Peyer's patch (tissue), 4 donors: ENCODE measurements at regions not wholly inside any gene's neighbourhood (a gene's known extent, or its start where the extent isn't known, plus 50 kb on each side); places are given as distances from the start of the nearest gene placed in this dataset.

Source experiments
- CTCF ChIP-seq, 6 experiments: fragments of 450-650 bp in 4 of 6; fragments of 200-600 bp in 2 of 6; sonication (generic) in 1 of 6; IDR thresholded peaks; one replicate each; pipeline ENCODE4 v1.5.1; 2017 to 2019; ENCODE audit warnings: antibody characterized with exemption in 6 of 6, mild to moderate bottlenecking in 3 of 6, moderate library complexity in 1 of 6
- POLR2A ChIP-seq, 2 donors: fragments of 450-650 bp; IDR thresholded peaks; one replicate each; pipeline ENCODE4 v1.5.1; 2017; ENCODE audit warnings: antibody characterized with exemption in 2 of 2, mild to moderate bottlenecking in 2 of 2, moderate library complexity in 2 of 2

DNA sequence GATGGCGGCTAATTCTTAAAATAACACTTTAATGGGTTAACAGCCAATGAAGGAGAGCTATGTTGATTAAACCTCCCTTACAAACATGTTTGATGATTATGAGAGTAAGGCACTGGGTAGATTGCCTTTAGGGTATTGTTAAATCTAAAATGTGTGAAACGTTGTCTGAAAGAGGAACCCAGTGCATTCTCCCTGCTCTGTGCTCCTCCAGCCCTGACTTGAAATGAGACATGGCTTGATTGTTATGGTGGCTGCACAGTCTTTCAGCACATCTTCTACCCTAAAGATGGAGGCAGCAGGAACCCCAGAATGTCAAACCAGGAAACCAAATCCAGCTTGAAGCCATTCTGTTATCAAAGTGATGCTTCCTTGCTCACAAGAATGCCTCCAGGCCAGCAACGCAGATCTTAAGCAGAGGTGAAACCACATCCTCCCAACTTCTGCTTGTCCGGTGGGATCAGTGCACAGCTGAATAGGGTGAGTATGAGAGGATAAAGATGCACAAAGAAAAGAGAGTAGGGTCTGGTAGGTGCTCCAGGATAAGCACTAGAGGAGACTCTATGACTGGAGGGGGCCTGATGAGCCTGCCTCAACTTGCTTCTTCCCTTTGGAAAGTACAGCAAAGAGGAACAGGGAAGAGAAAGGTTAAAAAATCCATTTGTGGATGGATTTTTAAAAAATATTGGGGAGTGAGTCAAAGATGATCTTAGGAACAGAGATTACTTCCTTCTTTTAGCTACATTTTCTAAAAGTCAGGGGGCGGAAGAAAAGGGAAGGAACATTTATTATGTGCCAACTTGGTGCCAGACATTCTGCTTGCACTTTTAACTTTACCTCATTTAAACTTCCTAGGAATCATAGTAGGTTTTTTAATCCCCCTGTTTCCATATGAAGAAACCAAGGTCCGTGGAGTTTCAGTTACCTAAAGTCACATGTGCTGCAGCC, 523.0 kb downstream of the TXNL1 start:
- no peak for TF ChIP-seq POLR2A (IDR thresholded peaks at IDR 0.05)
- no peak for TF ChIP-seq CTCF (IDR thresholded peaks at IDR 0.05)
